ENCODE measurements at regions not wholly inside any gene's neighbourhood (a gene's known extent, or its start where the extent isn't known, plus 50 kb on each side); places are given as distances from the start of the nearest gene placed in this dataset.

DNA sequence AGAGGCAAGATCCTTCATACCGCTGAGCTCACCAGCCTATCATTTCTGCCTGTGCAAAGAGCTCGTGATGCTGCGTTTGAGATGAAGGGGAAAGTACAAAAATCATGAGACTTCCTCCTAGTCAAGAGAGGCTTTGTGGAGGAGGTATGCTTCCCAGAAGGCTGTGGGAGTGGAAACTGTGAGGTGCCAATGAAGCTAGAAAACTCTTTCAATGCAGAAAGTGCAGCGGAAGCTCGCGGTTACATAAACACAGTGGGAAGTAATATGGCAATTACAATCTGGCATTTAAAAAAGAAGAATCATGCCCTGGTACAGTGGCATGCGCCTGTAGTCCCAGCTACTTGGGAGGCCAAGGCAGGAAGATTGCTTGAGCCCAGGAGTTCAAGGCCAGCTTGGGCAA is 134.8 kb downstream of the EHF start:
- TF ChIP-seq SP1 (IDR thresholded peaks at IDR 0.05) (no peak), NFRKB (IDR thresholded peaks at IDR 0.05) (no peak), SUZ12 (IDR thresholded peaks at IDR 0.05) (no peak)

Measured in HEK293T (cell line).